WTC11 (cell line): ENCODE measurements at regions not wholly inside any gene's neighbourhood (a gene's known extent, or its start where the extent isn't known, plus 50 kb on each side); places are given as distances from the start of the nearest gene placed in this dataset.

Experiments used
- ATAC-seq: fragments of 200-7000 bp; cut with Tn5 transposase; 2 replicates; pipeline ENCODE4 v1.10.0; 2021; ENCODE audit warnings: mild to moderate bottlenecking, moderate library complexity
- CTCF ChIA-PET: fragments of 300-600 bp; sonication (Branson Sonifier 250); formaldehyde crosslinking; loops from one replicate; lab custom pipeline; 2021; ENCODE audit warnings: antibody characterized with exemption; lab: Charles Lee
- POLR2A ChIA-PET: fragments of 350-600 bp; sonication (Branson Sonifier 250); formaldehyde crosslinking; loops from one replicate; lab custom pipeline; 2021; ENCODE audit warnings: antibody characterized with exemption; lab: Charles Lee
- DNase-seq: peaks from one replicate; pipeline ENCODE4 v3.0.0; 2021; ENCODE audit warnings: low spot score
- H3K27ac Mint-ChIP-seq: 2 replicates; pipeline ENCODE4 v1.8.0; 2021; ENCODE audit warnings: mixed read lengths
- H3K27me3 Mint-ChIP-seq: 2 replicates; pipeline ENCODE4 v1.8.0; 2021; ENCODE audit warnings: low read depth, mild to moderate bottlenecking, moderate library complexity, mixed read lengths
- H3K36me3 Mint-ChIP-seq: 2 replicates; pipeline ENCODE4 v1.8.0; 2021; ENCODE audit warnings: mixed read lengths
- H3K4me1 Mint-ChIP-seq: 2 replicates; pipeline ENCODE4 v1.8.0; 2022; ENCODE audit warnings: mixed read lengths
- H3K4me3 Mint-ChIP-seq: 2 replicates; pipeline ENCODE4 v1.8.0; 2021; ENCODE audit warnings: mild to moderate bottlenecking, moderate library complexity, mixed read lengths
- H3K9me3 Mint-ChIP-seq: 2 replicates; pipeline ENCODE4 v1.8.0; 2021; ENCODE audit warnings: mixed read lengths
- EMX1 ChIP-seq: fragments of 250-450 bp; sonication (Bioruptor Pico); IDR thresholded peaks from 2 replicates; pipeline ENCODE4 v1.8.0; 2021; ENCODE audit warnings: mild to moderate bottlenecking
- ETV6 ChIP-seq: sonication (generic); formaldehyde crosslinking; IDR thresholded peaks from 2 replicates; pipeline ENCODE4 v1.8.1; 2022; ENCODE audit warnings: mild to moderate bottlenecking, missing genetic modification reagents
- FOXP1 ChIP-seq: sonication (generic); formaldehyde crosslinking; IDR thresholded peaks from 2 replicates; pipeline ENCODE4 v1.8.0; 2022; ENCODE audit warnings: missing genetic modification reagents, mild to moderate bottlenecking, moderate library complexity, borderline replicate concordance
- GTF2I ChIP-seq: fragments of 250-450 bp; sonication (Bioruptor Pico); conservative IDR thresholded peaks from 2 replicates; pipeline ENCODE4 v1.4.0; 2021; ENCODE audit warnings: mild to moderate bottlenecking
- JAZF1 ChIP-seq: fragments of 250-450 bp; sonication (Bioruptor Pico); IDR thresholded peaks from 2 replicates; pipeline ENCODE4 v1.9.0; 2021; ENCODE audit warnings: moderate library complexity, mild to moderate bottlenecking, inconsistent platforms
- MYBL2 ChIP-seq: sonication (generic); formaldehyde crosslinking; IDR thresholded peaks from 2 replicates; pipeline ENCODE4 v1.8.1; 2023; ENCODE audit warnings: mild to moderate bottlenecking, moderate library complexity, missing genetic modification reagents
- NFE2L1 ChIP-seq: sonication (generic); formaldehyde crosslinking; IDR thresholded peaks from 2 replicates; pipeline ENCODE4 v1.8.1; 2023; ENCODE audit warnings: missing genetic modification reagents
- RELA ChIP-seq: sonication (generic); formaldehyde crosslinking; IDR thresholded peaks from 2 replicates; pipeline ENCODE4 v1.8.1; 2022; ENCODE audit warnings: missing genetic modification reagents, mild to moderate bottlenecking, borderline replicate concordance
- SMAD4 ChIP-seq: sonication (generic); formaldehyde crosslinking; IDR thresholded peaks from 2 replicates; pipeline ENCODE4 v1.8.0; 2022; ENCODE audit warnings: mild to moderate bottlenecking, missing genetic modification reagents
- TP53 ChIP-seq: sonication (generic); formaldehyde crosslinking; IDR thresholded peaks from 2 replicates; pipeline ENCODE4 v1.8.1; 2023; ENCODE audit warnings: mild to moderate bottlenecking, missing genetic modification reagents
- USF1 ChIP-seq: sonication (generic); formaldehyde crosslinking; IDR thresholded peaks from 2 replicates; pipeline ENCODE4 v1.8.0; 2022; ENCODE audit warnings: mild to moderate bottlenecking, missing genetic modification reagents
- ZBTB43 ChIP-seq: sonication (generic); formaldehyde crosslinking; IDR thresholded peaks from 2 replicates; pipeline ENCODE4 v1.8.1; 2023; ENCODE audit warnings: mild to moderate bottlenecking, missing genetic modification reagents
- ZNF281 ChIP-seq: sonication (generic); formaldehyde crosslinking; IDR thresholded peaks from 2 replicates; pipeline ENCODE4 v1.8.0; 2023; ENCODE audit warnings: mild to moderate bottlenecking, missing genetic modification reagents
- ZNF317 ChIP-seq: sonication (generic); formaldehyde crosslinking; IDR thresholded peaks from 2 replicates; pipeline ENCODE4 v1.8.1; 2023; ENCODE audit warnings: low read depth, mild to moderate bottlenecking, moderate library complexity, missing genetic modification reagents, borderline replicate concordance
- ZNF423 ChIP-seq: fragments of 250-450 bp; sonication (Bioruptor Pico); IDR thresholded peaks from 2 replicates; pipeline ENCODE4 v2.1.2; 2022; ENCODE audit warnings: mild to moderate bottlenecking, moderate library complexity
- ZSCAN18 ChIP-seq: fragments of 250-450 bp; sonication (Bioruptor Pico); IDR thresholded peaks from 2 replicates; pipeline ENCODE4 v2.1.2; 2022; ENCODE audit warnings: mild to moderate bottlenecking, moderate library complexity

GRCh38 chr3:118231578-118231977, 803.1 kb downstream of the IGSF11 start:
- Mint-ChIP-seq H3K9me3 (no peaks in the 10 kb centered on the region), H3K4me3 (no peak overlapping the region), H3K27ac (no peak overlapping the region), H3K4me1 (0 out of 2 replicates have a peak, but pooled peaks cover 4% of the 10 kb centered on the region), H3K36me3 (no peaks in the 10 kb centered on the region), H3K27me3 (no peaks in the 10 kb centered on the region)
- POLR2A ChIA-PET = interaction anchor here (0.5 kb wide), 1 partner anchor 18 kb away, joined by 6 read pairs; no protein-coding TSS in a partner anchor
- DNase-seq (no peak), ATAC-seq (no peak)
- TF ChIP-seq ZNF281 (no peak), EMX1 (no peak), GTF2I (CRISPR knock-in tag) (no peak), FOXP1 (CRISPR knock-in tag) (no peak), TP53 (CRISPR knock-in tag) (no peak), ZBTB43 (CRISPR knock-in tag) (no peak), ZNF317 (no peak)
- CTCF ChIA-PET = no interaction called here

GRCh38 chr3:118239253-118239652, 795.4 kb downstream of the IGSF11 start:
- no peak for TF ChIP-seq RELA (CRISPR knock-in tag)
- TF ChIP-seq, all 79 proteins: peak for 0
- ATAC-seq (no peak), DNase-seq (no peak)
- CTCF ChIA-PET = no interaction called here
- H3K36me3 Mint-ChIP-seq = no peaks in the 10 kb centered on the region
- no peak overlapping the region for H3K4me3 Mint-ChIP-seq
- H3K27me3 Mint-ChIP-seq = no peaks in the 10 kb centered on the region
- H3K4me1 Mint-ChIP-seq = peaks cover 2% of the 10 kb centered on the region; the same call in 1 of the 2 replicates
- no peaks in the 10 kb centered on the region for H3K9me3 Mint-ChIP-seq
- POLR2A ChIA-PET = no interaction called here
- no peak overlapping the region for H3K27ac Mint-ChIP-seq

GRCh38 chr3:118244761-118245160, 789.9 kb downstream of the IGSF11 start:
- Mint-ChIP-seq H3K9me3 (no peaks in the 10 kb centered on the region), H3K4me3 (no peak overlapping the region), H3K27me3 (no peaks in the 10 kb centered on the region), H3K36me3 (no peaks in the 10 kb centered on the region), H3K4me1 (peaks cover 8% of the 10 kb centered on the region), H3K27ac (no peak overlapping the region)
- TF ChIP-seq ZSCAN18 = no peak
- no peak for TF ChIP-seq MYBL2 (CRISPR knock-in tag)
- no peak for TF ChIP-seq USF1 (CRISPR knock-in tag)
- no peak for TF ChIP-seq ETV6
- TF ChIP-seq JAZF1 (CRISPR knock-in tag) = no peak
- TF ChIP-seq NFE2L1 (CRISPR knock-in tag) = no peak
- TF ChIP-seq ZNF423 (CRISPR knock-in tag) = no peak
- TF ChIP-seq SMAD4 (CRISPR knock-in tag) = no peak
- no peak for TF ChIP-seq TP53 (CRISPR knock-in tag)
- ATAC-seq (peak; percentile 60), DNase-seq (no peak)
- POLR2A ChIA-PET = no interaction called here
- CTCF ChIA-PET = no interaction called here
